Stomach (tissue), 8 donors: ENCODE measurements at regions not wholly inside any gene's neighbourhood (a gene's known extent, or its start where the extent isn't known, plus 50 kb on each side); places are given as distances from the start of the nearest gene placed in this dataset.

Experiments used
- DNase-seq, 2 donors: peaks; one replicate each; pipeline versions ENCODE4 v3.0.0 to v3.0.0-alpha.2; 2013 to 2019
- H3K27ac ChIP-seq, 5 donors: fragments of 200-600 bp in 4 of 5; sonication (generic) in 4 of 5; one replicate each; pipeline ENCODE4 v1.5.1; 2013 to 2019; ENCODE audit warnings: mild to moderate bottlenecking in 1 of 5, moderate library complexity in 1 of 5
- H3K27me3 ChIP-seq, 3 donors: fragments of 200-600 bp; sonication (generic); one replicate each; pipeline ENCODE4 v1.5.1; 2017 to 2019; ENCODE audit warnings: mixed run types in 1 of 3
- H3K36me3 ChIP-seq, 4 donors: fragments of 200-600 bp; sonication (generic); 1 replicate in 3 of 4; 2 replicates in 1 of 4; pipeline ENCODE4 v1.5.1; 2016 to 2019
- H3K4me1 ChIP-seq, 4 donors: fragments of 200-600 bp; sonication (generic); one replicate each; pipeline ENCODE4 v1.5.1; 2016 to 2019
- H3K4me3 ChIP-seq, 4 donors: fragments of 200-600 bp; sonication (generic) in 3 of 4; one replicate each; pipeline ENCODE4 v1.5.1; 2016 to 2019; ENCODE audit warnings: mild to moderate bottlenecking in 1 of 4
- H3K9me3 ChIP-seq, 4 donors: fragments of 200-600 bp; sonication (generic); one replicate each; pipeline ENCODE4 v1.5.1; 2016 to 2019
- EP300 ChIP-seq: sonication (generic); formaldehyde crosslinking; IDR thresholded peaks from one replicate; pipeline ENCODE4 v1.6.1; 2017; ENCODE audit warnings: antibody characterized with exemption
- POLR2A ChIP-seq, 4 donors: fragments of 450-650 bp; IDR thresholded peaks; one replicate each; pipeline ENCODE4 v1.6.1; 2016; ENCODE audit warnings: antibody characterized with exemption in 4 of 4, control low read depth in 2 of 4, mild to moderate bottlenecking in 1 of 4, moderate library complexity in 1 of 4
- POLR2AphosphoS5 ChIP-seq, 3 donors: sonication (generic); formaldehyde crosslinking; IDR thresholded peaks; one replicate each; pipeline ENCODE4 v1.6.1; 2016; ENCODE audit warnings: antibody characterized with exemption in 3 of 3
- WGBS, 5 donors: extraction: QIAGEN DNeasy Blood & Tissue Kit in 3 of 5; methylation state at CpG; one replicate each; pipeline versions ENCODE4 v1.1.5 to v1.1.7; 2013 to 2018; 5-methylcytosine and 5-hydroxymethylcytosine counted together
- intact Hi-C: fragments of 100-400 bp; cut with DNase I; formaldehyde crosslinking; loops from one replicate; pipeline ENCODE4 v1.15.1; 2023; ENCODE audit warnings: low total_unique reads
- TF ChIP-seq, protein P1 (sequence below), 7 experiments: fragments of 450-650 bp in 4 of 7; fragments of 200-600 bp in 3 of 7; sonication (generic) in 3 of 7; IDR thresholded peaks; one replicate each; pipeline ENCODE4 v1.5.1; 2016 to 2019; ENCODE audit warnings: antibody characterized with exemption in 7 of 7, control low read depth in 2 of 7, mild to moderate bottlenecking in 1 of 7
- donor health status: healthy with polysubstance abuse.
- donor health status: Bipolar disorder and iron deficiency.
- donor health status: healthy.

DNA sequence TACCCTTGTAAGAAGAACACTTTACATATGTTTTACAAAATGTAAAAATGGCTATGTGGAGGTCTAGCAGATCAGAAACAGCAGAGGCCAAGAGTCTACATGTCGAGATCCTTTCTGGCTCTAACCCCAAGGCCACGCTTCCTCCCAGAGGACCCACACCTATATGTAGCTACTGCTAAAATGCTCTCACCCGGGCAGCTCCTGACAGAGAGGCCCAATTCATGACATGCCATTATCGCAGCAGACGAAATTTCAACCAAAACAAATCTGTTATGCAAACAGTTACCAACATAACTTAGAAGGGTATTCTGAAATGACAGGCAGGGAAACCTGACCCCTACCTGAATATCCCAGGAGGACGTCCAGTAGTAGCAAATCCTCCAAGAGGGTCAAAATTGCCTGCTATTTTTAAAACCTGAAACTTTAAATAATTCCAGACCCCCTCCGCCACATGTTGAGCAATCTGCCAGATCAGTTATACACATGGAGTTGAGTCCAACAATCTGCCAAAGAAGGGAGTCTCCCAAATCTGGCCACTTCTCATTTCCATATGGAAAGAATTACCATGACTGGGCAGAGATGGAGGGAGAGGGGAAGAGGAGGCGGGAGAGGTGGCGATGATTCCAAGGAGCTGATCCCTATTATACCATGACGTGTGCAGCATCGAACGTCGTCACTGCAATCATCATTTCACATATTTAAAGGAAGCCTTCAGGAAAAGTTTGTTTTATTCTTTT is 192.9 kb upstream of the TBL1X start:
- no peaks in the 10 kb centered on the region for H3K27me3 ChIP-seq
- no peak overlapping the region for H3K4me3 ChIP-seq
- H3K9me3 ChIP-seq = no peaks in the 10 kb centered on the region
- peak in 1 of 2 donors; percentile 54 for DNase-seq
- no peaks in the 10 kb centered on the region for H3K36me3 ChIP-seq
- 78 to 83% (median 82%) methylated on average over 13 of the region's 13 CpGs for WGBS, 5 donors
- TF ChIP-seq, protein P1, sequence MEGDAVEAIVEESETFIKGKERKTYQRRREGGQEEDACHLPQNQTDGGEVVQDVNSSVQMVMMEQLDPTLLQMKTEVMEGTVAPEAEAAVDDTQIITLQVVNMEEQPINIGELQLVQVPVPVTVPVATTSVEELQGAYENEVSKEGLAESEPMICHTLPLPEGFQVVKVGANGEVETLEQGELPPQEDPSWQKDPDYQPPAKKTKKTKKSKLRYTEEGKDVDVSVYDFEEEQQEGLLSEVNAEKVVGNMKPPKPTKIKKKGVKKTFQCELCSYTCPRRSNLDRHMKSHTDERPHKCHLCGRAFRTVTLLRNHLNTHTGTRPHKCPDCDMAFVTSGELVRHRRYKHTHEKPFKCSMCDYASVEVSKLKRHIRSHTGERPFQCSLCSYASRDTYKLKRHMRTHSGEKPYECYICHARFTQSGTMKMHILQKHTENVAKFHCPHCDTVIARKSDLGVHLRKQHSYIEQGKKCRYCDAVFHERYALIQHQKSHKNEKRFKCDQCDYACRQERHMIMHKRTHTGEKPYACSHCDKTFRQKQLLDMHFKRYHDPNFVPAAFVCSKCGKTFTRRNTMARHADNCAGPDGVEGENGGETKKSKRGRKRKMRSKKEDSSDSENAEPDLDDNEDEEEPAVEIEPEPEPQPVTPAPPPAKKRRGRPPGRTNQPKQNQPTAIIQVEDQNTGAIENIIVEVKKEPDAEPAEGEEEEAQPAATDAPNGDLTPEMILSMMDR (IDR thresholded peaks at IDR 0.05) = no peak
- H3K4me1 ChIP-seq = no peaks in the 10 kb centered on the region
- intact Hi-C loops = no loop called here
- no peak overlapping the region for H3K27ac ChIP-seq

DNA sequence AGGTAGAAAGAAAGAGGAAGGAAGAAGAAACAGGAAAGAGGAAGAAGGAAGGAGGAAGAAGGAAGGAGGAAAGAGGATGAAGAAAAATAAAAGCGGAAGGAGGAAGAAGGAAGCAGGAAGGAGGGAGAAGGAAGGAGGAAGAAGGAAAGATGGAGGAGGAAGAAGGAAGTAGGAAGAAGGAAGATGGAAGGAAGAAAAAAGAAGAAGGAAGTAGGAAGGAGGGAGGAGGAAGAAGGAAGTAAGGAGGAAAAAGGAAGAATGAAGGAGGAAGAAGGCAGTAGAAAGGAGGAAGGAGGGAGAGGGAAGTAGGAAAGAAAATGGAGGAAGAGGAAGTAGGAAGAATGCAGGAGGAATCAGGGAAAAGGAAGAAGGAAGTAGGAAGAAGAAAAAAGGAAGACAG is 191.1 kb upstream of the TBL1X start:
- H3K27ac ChIP-seq = no peak overlapping the region
- no peaks in the 10 kb centered on the region for H3K36me3 ChIP-seq
- TF ChIP-seq EP300 (no peak), POLR2AphosphoS5 (IDR thresholded peaks at IDR 0.05) (no peak), POLR2A (IDR thresholded peaks at IDR 0.05) (no peak)
- TF ChIP-seq, protein P1 (IDR thresholded peaks at IDR 0.05) = no peak
- no peaks in the 10 kb centered on the region for H3K27me3 ChIP-seq
- H3K9me3 ChIP-seq = no peaks in the 10 kb centered on the region
- no peaks in the 10 kb centered on the region for H3K4me1 ChIP-seq
- no peak for DNase-seq
- intact Hi-C loops = no loop called here
- no peak overlapping the region for H3K4me3 ChIP-seq
- 89 to 96% (median 93%) methylated on average over 1 of the region's 1 CpG for whole genome bisulfite sequencing, 5 donors

DNA sequence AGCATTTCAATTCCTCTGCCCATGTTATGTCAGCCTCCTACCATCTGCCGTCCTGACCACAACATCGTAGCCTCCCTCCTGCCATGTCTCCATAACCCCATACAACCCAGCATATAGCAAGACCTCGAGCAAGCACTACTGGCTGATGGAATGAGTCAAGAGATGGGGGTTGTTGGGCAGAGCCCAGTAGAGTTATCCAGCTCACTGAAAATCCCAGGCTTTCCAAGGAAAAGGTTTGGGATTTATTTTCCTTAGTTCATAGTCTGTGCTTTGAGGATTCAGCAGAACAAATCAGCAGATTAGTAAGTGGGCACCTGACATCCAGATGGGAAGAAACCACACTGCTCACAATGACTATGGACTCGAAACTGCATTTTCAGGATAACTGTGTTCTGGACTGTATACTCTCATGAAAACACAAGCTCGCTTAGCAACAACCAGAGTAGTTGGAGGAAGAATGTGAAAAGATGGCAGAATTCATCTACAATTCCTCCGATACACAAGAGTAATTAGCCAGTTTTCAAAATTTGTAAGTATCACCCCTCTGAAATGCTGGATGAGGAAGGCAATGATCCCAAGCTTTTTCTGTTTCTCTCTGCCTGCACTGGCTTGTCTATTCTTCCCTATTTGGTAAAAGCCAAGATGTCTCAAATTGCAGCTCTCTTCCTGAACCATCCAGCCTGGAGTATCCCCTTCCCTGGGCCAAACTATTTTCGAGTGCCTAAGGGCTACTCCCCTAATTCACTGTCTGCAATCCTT is 186.2 kb upstream of the TBL1X start:
- no peak overlapping the region for H3K27ac ChIP-seq

DNA sequence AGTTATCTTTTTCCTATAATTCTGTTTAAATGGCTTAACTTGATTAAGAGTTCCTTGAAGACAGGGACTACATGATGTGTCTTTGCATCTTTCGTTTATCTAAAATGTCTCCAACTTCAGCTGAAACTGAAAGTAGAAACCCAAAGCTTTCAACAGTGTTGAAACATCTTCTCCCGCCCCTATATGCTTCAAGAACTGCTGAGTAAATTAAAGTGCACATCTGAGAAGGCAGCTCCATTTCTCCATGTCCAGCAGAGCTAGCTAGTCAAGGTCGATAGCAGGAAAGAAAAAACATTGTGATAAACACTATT is 185.7 kb upstream of the TBL1X start:
- peak in 1 of 2 donors; percentile 36 for DNase-seq
- TF ChIP-seq POLR2AphosphoS5 (IDR thresholded peaks at IDR 0.05) (no peak), EP300 (no peak), POLR2A (IDR thresholded peaks at IDR 0.05) (no peak)
- TF ChIP-seq, protein P1 (IDR thresholded peaks at IDR 0.05) = no peak
- H3K27me3 ChIP-seq = no peaks in the 10 kb centered on the region
- WGBS, 5 donors = 34 to 47% (median 43%) methylated on average over 3 of the region's 3 CpGs
- H3K4me1 ChIP-seq = no peaks in the 10 kb centered on the region
- H3K36me3 ChIP-seq = no peaks in the 10 kb centered on the region
- intact Hi-C loops = no loop called here
- no peak overlapping the region for H3K4me3 ChIP-seq
- no peaks in the 10 kb centered on the region for H3K9me3 ChIP-seq
- H3K27ac ChIP-seq = no peak overlapping the region

More for the DNA sequence above, 186.2 kb upstream of the TBL1X start:
- WGBS, 5 donors = 73 to 81% (median 74%) methylated on average over 7 of the region's 7 CpGs
- Histone ChIP-seq H3K4me3 (no peak overlapping the region), H3K4me1 (no peaks in the 10 kb centered on the region), H3K9me3 (no peaks in the 10 kb centered on the region), H3K36me3 (no peaks in the 10 kb centered on the region), H3K27me3 (no peaks in the 10 kb centered on the region)
- TF ChIP-seq EP300 (no peak), POLR2A (IDR thresholded peaks at IDR 0.05) (no peak), POLR2AphosphoS5 (IDR thresholded peaks at IDR 0.05) (no peak)
- TF ChIP-seq, protein P1 (IDR thresholded peaks at IDR 0.05) = no peak
- peak in 1 of 2 donors; percentile 31 for DNase-seq
- intact Hi-C loops = no loop called here
